ENCODE measurements at regions not wholly inside any gene's neighbourhood (a gene's known extent, or its start where the extent isn't known, plus 50 kb on each side); places are given as distances from the start of the nearest gene placed in this dataset.

GRCh38 chr9:13508681-13509080 lies 229.2 kb upstream of the MPDZ start:
- Histone ChIP-seq H3K4me3 (ENCODE audit: low read depth in 1 of 2, low read length in 2 of 2) (no peak overlapping the region), H3K27me3 (ENCODE audit: control insufficient read depth in 1 of 2, insufficient read depth in 2 of 2, low read length in 2 of 2) (no peaks in the 10 kb centered on the region), H3K27ac (ENCODE audit: low read depth, low read length) (no peak overlapping the region), H3K36me3 (ENCODE audit: insufficient read depth, low read length) (no peaks in the 10 kb centered on the region), H3K9me3 (ENCODE audit: low read length) (no peaks in the 10 kb centered on the region), H3K4me1 (ENCODE audit: insufficient read depth, low read length) (no peaks in the 10 kb centered on the region), H3K9ac (ENCODE audit: low read length) (no peak overlapping the region)

- Histone ChIP-seq H3K9me3 (ENCODE audit: low read length) (no peaks in the 10 kb centered on the region), H3K4me1 (ENCODE audit: insufficient read depth, low read length) (no peaks in the 10 kb centered on the region), H3K27ac (ENCODE audit: low read depth, low read length) (no peak overlapping the region), H3K27me3 (ENCODE audit: control insufficient read depth in 1 of 2, insufficient read depth in 2 of 2, low read length in 2 of 2) (no peaks in the 10 kb centered on the region), H3K4me3 (ENCODE audit: low read depth in 1 of 2, low read length in 2 of 2) (no peak overlapping the region), H3K36me3 (ENCODE audit: insufficient read depth, low read length) (no peaks in the 10 kb centered on the region), H3K9ac (ENCODE audit: low read length) (no peak overlapping the region)
Measured at GRCh38 chr9:13508086-13508485, 228.6 kb upstream of the MPDZ start.

GRCh38 chr9:13505797-13506196 lies 226.3 kb upstream of the MPDZ start:
- Histone ChIP-seq H3K9me3 (ENCODE audit: low read length) (no peaks in the 10 kb centered on the region), H3K27me3 (ENCODE audit: control insufficient read depth in 1 of 2, insufficient read depth in 2 of 2, low read length in 2 of 2) (no peaks in the 10 kb centered on the region), H3K27ac (ENCODE audit: low read depth, low read length) (no peak overlapping the region), H3K9ac (ENCODE audit: low read length) (no peak overlapping the region), H3K4me3 (ENCODE audit: low read depth in 1 of 2, low read length in 2 of 2) (no peak overlapping the region), H3K36me3 (ENCODE audit: insufficient read depth, low read length) (no peaks in the 10 kb centered on the region), H3K4me1 (ENCODE audit: insufficient read depth, low read length) (no peaks in the 10 kb centered on the region)

GRCh38 chr9:13503599-13503998 lies 224.1 kb upstream of the MPDZ start:
- no peak overlapping the region for H3K27ac ChIP-seq (ENCODE audit: low read depth, low read length)
- H3K9ac ChIP-seq (ENCODE audit: low read length): no peak overlapping the region
- H3K4me3 ChIP-seq (ENCODE audit: low read depth in 1 of 2, low read length in 2 of 2): no peak overlapping the region
- H3K27me3 ChIP-seq (ENCODE audit: control insufficient read depth in 1 of 2, insufficient read depth in 2 of 2, low read length in 2 of 2): no peaks in the 10 kb centered on the region
- no peaks in the 10 kb centered on the region for H3K4me1 ChIP-seq (ENCODE audit: insufficient read depth, low read length)
- no peaks in the 10 kb centered on the region for H3K36me3 ChIP-seq (ENCODE audit: insufficient read depth, low read length)
- H3K9me3 ChIP-seq (ENCODE audit: low read length): no peaks in the 10 kb centered on the region

- H3K36me3 ChIP-seq (ENCODE audit: insufficient read depth, low read length): no peaks in the 10 kb centered on the region
- no peak overlapping the region for H3K27ac ChIP-seq (ENCODE audit: low read depth, low read length)
- H3K9me3 ChIP-seq (ENCODE audit: low read length): no peaks in the 10 kb centered on the region
- no peak overlapping the region for H3K4me3 ChIP-seq (ENCODE audit: low read depth in 1 of 2, low read length in 2 of 2)
- no peaks in the 10 kb centered on the region for H3K4me1 ChIP-seq (ENCODE audit: insufficient read depth, low read length)
- no peak overlapping the region for H3K9ac ChIP-seq (ENCODE audit: low read length)
- no peaks in the 10 kb centered on the region for H3K27me3 ChIP-seq (ENCODE audit: control insufficient read depth in 1 of 2, insufficient read depth in 2 of 2, low read length in 2 of 2)
Measured at GRCh38 chr9:13502484-13502883, 223.0 kb upstream of the MPDZ start.

- Histone ChIP-seq H3K9me3 (ENCODE audit: low read length) (no peaks in the 10 kb centered on the region), H3K4me1 (ENCODE audit: insufficient read depth, low read length) (no peaks in the 10 kb centered on the region), H3K4me3 (ENCODE audit: low read depth in 1 of 2, low read length in 2 of 2) (no peak overlapping the region), H3K27ac (ENCODE audit: low read depth, low read length) (no peak overlapping the region), H3K27me3 (ENCODE audit: control insufficient read depth in 1 of 2, insufficient read depth in 2 of 2, low read length in 2 of 2) (no peaks in the 10 kb centered on the region), H3K36me3 (ENCODE audit: insufficient read depth, low read length) (no peaks in the 10 kb centered on the region), H3K9ac (ENCODE audit: low read length) (no peak overlapping the region)
Measured at GRCh38 chr9:13501018-13501417, 221.5 kb upstream of the MPDZ start.

- no peaks in the 10 kb centered on the region for H3K9me3 ChIP-seq (ENCODE audit: low read length)
- no peak overlapping the region for H3K4me3 ChIP-seq (ENCODE audit: low read depth in 1 of 2, low read length in 2 of 2)
- no peak overlapping the region for H3K9ac ChIP-seq (ENCODE audit: low read length)
- no peaks in the 10 kb centered on the region for H3K36me3 ChIP-seq (ENCODE audit: insufficient read depth, low read length)
- no peaks in the 10 kb centered on the region for H3K27me3 ChIP-seq (ENCODE audit: control insufficient read depth in 1 of 2, insufficient read depth in 2 of 2, low read length in 2 of 2)
- H3K4me1 ChIP-seq (ENCODE audit: insufficient read depth, low read length): no peaks in the 10 kb centered on the region
- H3K27ac ChIP-seq (ENCODE audit: low read depth, low read length): no peak overlapping the region
Measured at GRCh38 chr9:13500034-13500433, 220.5 kb upstream of the MPDZ start.

- Histone ChIP-seq H3K4me3 (ENCODE audit: low read depth in 1 of 2, low read length in 2 of 2) (no peak overlapping the region), H3K9me3 (ENCODE audit: low read length) (no peaks in the 10 kb centered on the region), H3K27ac (ENCODE audit: low read depth, low read length) (no peak overlapping the region), H3K27me3 (ENCODE audit: control insufficient read depth in 1 of 2, insufficient read depth in 2 of 2, low read length in 2 of 2) (no peaks in the 10 kb centered on the region), H3K9ac (ENCODE audit: low read length) (no peak overlapping the region), H3K4me1 (ENCODE audit: insufficient read depth, low read length) (no peaks in the 10 kb centered on the region), H3K36me3 (ENCODE audit: insufficient read depth, low read length) (no peaks in the 10 kb centered on the region)
Measured at GRCh38 chr9:13493697-13494096, 214.2 kb upstream of the MPDZ start.

GRCh38 chr9:13491493-13492424 lies 212.3 kb upstream of the MPDZ start:
- Histone ChIP-seq H3K27ac (ENCODE audit: low read depth, low read length) (no peak overlapping the region), H3K9me3 (ENCODE audit: low read length) (no peaks in the 10 kb centered on the region), H3K4me3 (ENCODE audit: low read depth in 1 of 2, low read length in 2 of 2) (no peak overlapping the region), H3K9ac (ENCODE audit: low read length) (no peak overlapping the region), H3K27me3 (ENCODE audit: control insufficient read depth in 1 of 2, insufficient read depth in 2 of 2, low read length in 2 of 2) (no peaks in the 10 kb centered on the region), H3K36me3 (ENCODE audit: insufficient read depth, low read length) (no peaks in the 10 kb centered on the region), H3K4me1 (ENCODE audit: insufficient read depth, low read length) (no peaks in the 10 kb centered on the region)

- no peak overlapping the region for H3K27ac ChIP-seq (ENCODE audit: low read depth, low read length)
- no peaks in the 10 kb centered on the region for H3K36me3 ChIP-seq (ENCODE audit: insufficient read depth, low read length)
- no peaks in the 10 kb centered on the region for H3K4me1 ChIP-seq (ENCODE audit: insufficient read depth, low read length)
- H3K27me3 ChIP-seq (ENCODE audit: control insufficient read depth in 1 of 2, insufficient read depth in 2 of 2, low read length in 2 of 2): no peaks in the 10 kb centered on the region
- no peak overlapping the region for H3K4me3 ChIP-seq (ENCODE audit: low read depth in 1 of 2, low read length in 2 of 2)
- no peak overlapping the region for H3K9ac ChIP-seq (ENCODE audit: low read length)
- no peaks in the 10 kb centered on the region for H3K9me3 ChIP-seq (ENCODE audit: low read length)
Measured at GRCh38 chr9:13491138-13491492, 211.6 kb upstream of the MPDZ start.

GRCh38 chr9:13487936-13488335 lies 208.4 kb upstream of the MPDZ start:
- H3K9ac ChIP-seq (ENCODE audit: low read length): no peak overlapping the region
- H3K27me3 ChIP-seq (ENCODE audit: control insufficient read depth in 1 of 2, insufficient read depth in 2 of 2, low read length in 2 of 2): no peaks in the 10 kb centered on the region
- no peaks in the 10 kb centered on the region for H3K9me3 ChIP-seq (ENCODE audit: low read length)
- H3K27ac ChIP-seq (ENCODE audit: low read depth, low read length): no peak overlapping the region
- no peaks in the 10 kb centered on the region for H3K36me3 ChIP-seq (ENCODE audit: insufficient read depth, low read length)
- peaks cover 19% of the 10 kb centered on the region for H3K4me1 ChIP-seq (ENCODE audit: insufficient read depth, low read length)
- H3K4me3 ChIP-seq (ENCODE audit: low read depth in 1 of 2, low read length in 2 of 2): no peak overlapping the region

GRCh38 chr9:13487498-13487897 lies 208.0 kb upstream of the MPDZ start:
- Histone ChIP-seq H3K27me3 (ENCODE audit: control insufficient read depth in 1 of 2, insufficient read depth in 2 of 2, low read length in 2 of 2) (no peaks in the 10 kb centered on the region), H3K9me3 (ENCODE audit: low read length) (no peaks in the 10 kb centered on the region), H3K36me3 (ENCODE audit: insufficient read depth, low read length) (no peaks in the 10 kb centered on the region), H3K27ac (ENCODE audit: low read depth, low read length) (no peak overlapping the region), H3K4me3 (ENCODE audit: low read depth in 1 of 2, low read length in 2 of 2) (no peak overlapping the region), H3K4me1 (ENCODE audit: insufficient read depth, low read length) (peaks cover 19% of the 10 kb centered on the region), H3K9ac (ENCODE audit: low read length) (no peak overlapping the region)
